Keratinocyte (primary cell): ENCODE measurements at regions not wholly inside any gene's neighbourhood (a gene's known extent, or its start where the extent isn't known, plus 50 kb on each side); places are given as distances from the start of the nearest gene placed in this dataset.

Experiments
- DNase-seq: peaks from one replicate; pipeline ENCODE4 v3.0.0-alpha.2; 2011; ENCODE audit warnings: low read depth, missing footprints, low spot score
- FAIRE-seq: peaks from 2 replicates; lab custom pipeline; 2011; peaks lifted over from hg19 to GRCh38; lab: Jason Lieb, UNC
- H2AFZ ChIP-seq: 2 replicates; pipeline ENCODE4 v1.6.0; 2012; ENCODE audit warnings: low read length, control low read depth, inconsistent platforms; ENCODE audit not compliant: control insufficient read depth
- H3K27ac ChIP-seq: 2 replicates; pipeline ENCODE4 v1.5.1; 2011; ENCODE audit warnings: low read length; ENCODE audit not compliant: control insufficient read depth, insufficient read depth
- H3K27me3 ChIP-seq: 3 replicates; pipeline ENCODE4 v1.6.0; 2011; ENCODE audit warnings: low read length; ENCODE audit not compliant: control insufficient read depth, insufficient read depth; ENCODE audit errors: extremely low read depth
- H3K36me3 ChIP-seq, 2 experiments: 2 replicates in 1 of 2; 3 replicates in 1 of 2; pipeline ENCODE4 v1.5.1; 2011; ENCODE audit warnings: low read length in 2 of 2, mild to moderate bottlenecking in 1 of 2; ENCODE audit not compliant: control insufficient read depth in 2 of 2, insufficient read depth in 2 of 2; ENCODE audit errors: extremely low read depth in 1 of 2
- H3K4me1 ChIP-seq: 3 replicates; pipeline ENCODE4 v1.5.1; 2011; ENCODE audit warnings: low read length; ENCODE audit not compliant: control insufficient read depth, insufficient read depth; ENCODE audit errors: extremely low read depth
- H3K4me2 ChIP-seq: 3 replicates; pipeline ENCODE4 v1.6.0; 2011; ENCODE audit warnings: low read depth, low read length; ENCODE audit not compliant: control insufficient read depth, insufficient read depth; ENCODE audit errors: extremely low read depth
- H3K4me3 ChIP-seq, 3 experiments: fragments of 200-600 bp in 1 of 3; sonication (generic) in 1 of 3; 2 replicates in 2 of 3; 3 replicates in 1 of 3; pipeline ENCODE4 v1.5.1; 2011 to 2016; ENCODE audit warnings: low read length in 3 of 3, mild to moderate bottlenecking in 3 of 3, control low read depth in 2 of 3, inconsistent platforms in 1 of 3, low read depth in 1 of 3, mixed read lengths in 1 of 3, mixed run types in 1 of 3, moderate library complexity in 1 of 3; ENCODE audit not compliant: control insufficient read depth in 2 of 3, insufficient read depth in 2 of 3; ENCODE audit errors: extremely low read depth in 1 of 3
- H3K79me2 ChIP-seq: 2 replicates; pipeline ENCODE4 v1.6.0; 2012; ENCODE audit warnings: low read length; ENCODE audit not compliant: control insufficient read depth, insufficient read depth
- H3K9ac ChIP-seq: 3 replicates; pipeline ENCODE4 v1.6.0; 2011; ENCODE audit warnings: low read length; ENCODE audit not compliant: control insufficient read depth, insufficient read depth; ENCODE audit errors: extremely low read depth
- H3K9me1 ChIP-seq: 3 replicates; pipeline ENCODE4 v1.6.0; 2011; ENCODE audit warnings: low read length; ENCODE audit not compliant: control insufficient read depth, insufficient read depth; ENCODE audit errors: extremely low read depth
- H3K9me3 ChIP-seq: 2 replicates; pipeline ENCODE4 v1.5.1; 2012; ENCODE audit warnings: low read depth, low read length; ENCODE audit not compliant: control insufficient read depth
- H4K20me1 ChIP-seq: 3 replicates; pipeline ENCODE4 v1.6.0; 2011; ENCODE audit warnings: low read length; ENCODE audit not compliant: control insufficient read depth, insufficient read depth; ENCODE audit errors: extremely low read depth
- EZH2 ChIP-seq: IDR thresholded peaks from one replicate; pipeline ENCODE4 v1.6.1; 2012; ENCODE audit warnings: inconsistent platforms, mild to moderate bottlenecking, low read length, moderate library complexity
- dilution Hi-C: fragments of 300-500 bp; cut with MboI; formaldehyde crosslinking; loops from one replicate; pipeline ENCODE4 v1.7.0; 2020; ENCODE audit warnings: low sequenced_read_pairs; ENCODE audit not compliant: extremely low pct_ligation_motif_present
- TF ChIP-seq, protein P1 (sequence below), 3 experiments: IDR thresholded peaks in 1 of 3; conservative IDR thresholded peaks in 1 of 3; optimal IDR thresholded peaks in 1 of 3; 2 replicates in 2 of 3; 3 replicates in 1 of 3; pipeline versions ENCODE3 to v1.5.1; 2011; ENCODE audit warnings: low read length in 3 of 3, mild to moderate bottlenecking in 3 of 3, moderate library complexity in 2 of 3, control low read depth in 1 of 3, inconsistent platforms in 1 of 3; ENCODE audit not compliant: insufficient read depth in 2 of 3; ENCODE audit errors: extremely low read depth in 1 of 3

DNA sequence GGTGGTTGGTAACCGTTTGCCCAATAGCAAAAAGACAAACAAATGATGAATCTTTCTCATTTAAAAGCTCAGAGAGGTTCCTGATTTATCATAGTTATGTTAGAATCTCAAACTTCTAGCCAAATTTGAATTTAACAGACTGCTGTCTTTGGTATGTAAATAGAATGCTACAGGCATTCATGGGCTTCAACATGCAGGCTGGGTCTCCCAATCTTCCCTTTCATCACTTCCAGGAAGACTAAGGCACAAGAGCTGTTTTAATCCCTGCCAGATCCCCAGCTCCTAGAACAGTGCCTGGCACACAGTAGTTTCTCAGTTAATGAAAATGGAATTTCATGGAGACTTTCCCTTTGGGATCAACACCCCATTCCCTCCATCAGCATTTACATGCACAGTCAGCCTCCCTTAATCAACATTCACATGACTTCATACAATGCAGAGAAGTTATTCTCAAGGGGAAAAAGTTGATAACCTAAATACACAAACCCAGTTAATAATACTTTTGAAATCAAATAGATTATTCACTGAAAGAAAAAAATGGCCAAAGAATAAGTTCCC, 107.6 kb upstream of the C1QTNF7 start:
- Histone ChIP-seq H3K4me2 (no peak overlapping the region), H3K36me3 (no peaks in the 10 kb centered on the region), H4K20me1 (no peaks in the 10 kb centered on the region), H3K9ac (no peak overlapping the region), H3K27me3 (no peaks in the 10 kb centered on the region), H3K4me1 (no peaks in the 10 kb centered on the region), H3K4me3 (no peak overlapping the region), H3K27ac (no peak overlapping the region), H3K9me3 (no peaks in the 10 kb centered on the region), H3K79me2 (no peaks in the 10 kb centered on the region), H3K9me1 (no peaks in the 10 kb centered on the region), H2AFZ (no peak overlapping the region)
- dilution Hi-C loops = no loop called here
- TF ChIP-seq, protein P1, sequence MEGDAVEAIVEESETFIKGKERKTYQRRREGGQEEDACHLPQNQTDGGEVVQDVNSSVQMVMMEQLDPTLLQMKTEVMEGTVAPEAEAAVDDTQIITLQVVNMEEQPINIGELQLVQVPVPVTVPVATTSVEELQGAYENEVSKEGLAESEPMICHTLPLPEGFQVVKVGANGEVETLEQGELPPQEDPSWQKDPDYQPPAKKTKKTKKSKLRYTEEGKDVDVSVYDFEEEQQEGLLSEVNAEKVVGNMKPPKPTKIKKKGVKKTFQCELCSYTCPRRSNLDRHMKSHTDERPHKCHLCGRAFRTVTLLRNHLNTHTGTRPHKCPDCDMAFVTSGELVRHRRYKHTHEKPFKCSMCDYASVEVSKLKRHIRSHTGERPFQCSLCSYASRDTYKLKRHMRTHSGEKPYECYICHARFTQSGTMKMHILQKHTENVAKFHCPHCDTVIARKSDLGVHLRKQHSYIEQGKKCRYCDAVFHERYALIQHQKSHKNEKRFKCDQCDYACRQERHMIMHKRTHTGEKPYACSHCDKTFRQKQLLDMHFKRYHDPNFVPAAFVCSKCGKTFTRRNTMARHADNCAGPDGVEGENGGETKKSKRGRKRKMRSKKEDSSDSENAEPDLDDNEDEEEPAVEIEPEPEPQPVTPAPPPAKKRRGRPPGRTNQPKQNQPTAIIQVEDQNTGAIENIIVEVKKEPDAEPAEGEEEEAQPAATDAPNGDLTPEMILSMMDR (optimal IDR thresholded peaks at IDR 0.05 in 1 of 3, IDR thresholded peaks at IDR 0.05 in 1 of 3, conservative IDR thresholded peaks at IDR 0.05 in 1 of 3; ENCODE audit: extremely low read depth in 1 of 3, insufficient read depth in 2 of 3, low read length in 3 of 3) = no peak
- TF ChIP-seq EZH2 = no peak
- DNase-seq (no peak), FAIRE-seq (no peak)

- dilution Hi-C loops = no loop called here
Measured at GRCh38 chr4:15322006-15322405, 105.8 kb upstream of the C1QTNF7 start.

More at GRCh38 chr4:15322006-15322405, 105.8 kb upstream of the C1QTNF7 start:
- Histone ChIP-seq H3K4me3 (no peak overlapping the region), H3K27me3 (no peaks in the 10 kb centered on the region), H3K9me1 (no peaks in the 10 kb centered on the region), H3K79me2 (no peaks in the 10 kb centered on the region), H2AFZ (no peak overlapping the region), H4K20me1 (no peaks in the 10 kb centered on the region), H3K9ac (no peak overlapping the region), H3K36me3 (no peaks in the 10 kb centered on the region), H3K4me2 (no peak overlapping the region), H3K9me3 (no peaks in the 10 kb centered on the region), H3K27ac (no peak overlapping the region), H3K4me1 (no peaks in the 10 kb centered on the region)
- TF ChIP-seq EZH2 = no peak
- TF ChIP-seq, protein P1 (optimal IDR thresholded peaks at IDR 0.05 in 1 of 3, IDR thresholded peaks at IDR 0.05 in 1 of 3, conservative IDR thresholded peaks at IDR 0.05 in 1 of 3; ENCODE audit: extremely low read depth in 1 of 3, insufficient read depth in 2 of 3, low read length in 3 of 3) = no peak
- DNase-seq = no peak
- FAIRE-seq = no peak
